ENCODE measurements at regions not wholly inside any gene's neighbourhood (a gene's known extent, or its start where the extent isn't known, plus 50 kb on each side); places are given as distances from the start of the nearest gene placed in this dataset.

GRCh38 chr12:90630006-90630405, 325.0 kb downstream of the CCER1 start (continued):
- TF ChIP-seq CUX1 (IDR thresholded peaks at IDR 0.05; ENCODE audit: insufficient replicate concordance, low read depth, low read length) (no peak), ZNF274 (IDR thresholded peaks at IDR 0.05; ENCODE audit: insufficient read depth, insufficient read length) (no peak)

- no TSS peak for BruUV-seq (replicated peaks)
- ChIA-PET CTCF (no interaction called here), RAD21 (ENCODE audit: unreplicated experiment) (no interaction called here), SMC1A (ENCODE audit: uncharacterized antibody, unreplicated experiment) (no interaction called here), POLR2A (no interaction called here)
- 0% methylated on average over 1 of the region's 1 CpG for WGBS (ENCODE audit: insufficient coverage, insufficient replicate concordance, low lambda C conversion rate, missing lambda C conversion rate)
- in situ Hi-C loops (cut with MboI) (no loop called here), intact Hi-C loops (cut with micrococcal nuclease; ENCODE audit: unreplicated experiment) (no loop called here)
- TF ChIP-seq ZNF274 (IDR thresholded peaks at IDR 0.05; ENCODE audit: insufficient read depth, insufficient read length) = no peak
- FAIRE-seq (no peak), ATAC-seq (no peak), DNase-seq (ENCODE audit: low read depth, low spot score) (no peak)
- H3K36me3 ChIP-seq (ENCODE audit: control insufficient read depth in 2 of 2, insufficient read depth in 2 of 2, low read length in 1 of 2) = no peaks in the 10 kb centered on the region
- no peaks in the 10 kb centered on the region for H3K9me3 ChIP-seq (replicated peaks; ENCODE audit: control insufficient read depth, insufficient read depth, low read length)
- H3K27ac ChIP-seq (ENCODE audit: control insufficient read depth, insufficient read depth) = no peak overlapping the region
- no peak overlapping the region for H3K9ac ChIP-seq (ENCODE audit: control insufficient read depth, insufficient read depth, low read length)
- H3K4me1 ChIP-seq (ENCODE audit: control insufficient read depth, insufficient read depth, low read length) = no peaks in the 10 kb centered on the region
- no peak overlapping the region for H3K4me2 ChIP-seq (ENCODE audit: control insufficient read depth, insufficient read depth)
- H3K27me3 ChIP-seq (replicated peaks in 1 of 2; ENCODE audit: control insufficient read depth in 2 of 2, insufficient read depth in 2 of 2, low read length in 1 of 2) = no peaks in the 10 kb centered on the region
- H2AFZ ChIP-seq (ENCODE audit: control insufficient read depth, low read depth, low read length) = no peak overlapping the region
- H4K20me1 ChIP-seq (ENCODE audit: control insufficient read depth, insufficient read depth) = no peaks in the 10 kb centered on the region
- H3K4me3 ChIP-seq = no peak overlapping the region
- no peaks in the 10 kb centered on the region for H3K79me2 ChIP-seq (ENCODE audit: control insufficient read depth, insufficient read depth, low read length)
Measured at GRCh38 chr12:90628213-90628612, 326.8 kb downstream of the CCER1 start.

Measured in GM12878 (cell line).